CD4-positive, alpha-beta T cell treated with Interleukin-10 for 1 hour (primary cell): ENCODE measurements at regions not wholly inside any gene's neighbourhood (a gene's known extent, or its start where the extent isn't known, plus 50 kb on each side); places are given as distances from the start of the nearest gene placed in this dataset.

Source experiments
- DNase-seq: peaks from one replicate; pipeline ENCODE4 v3.0.0-alpha.2; 2020

GRCh38 chr1:4500441-4500840 is 154.0 kb upstream of the AJAP1 start:
- DNase-seq = no peak

GRCh38 chr1:4506591-4506990 is 147.8 kb upstream of the AJAP1 start:
- no peak for DNase-seq

- DNase-seq = no peak
Observed at GRCh38 chr1:4509206-4509605, 145.2 kb upstream of the AJAP1 start.

- no peak for DNase-seq
Observed at GRCh38 chr1:4510276-4510691, 144.1 kb upstream of the AJAP1 start.

- no peak for DNase-seq
Observed at GRCh38 chr1:4511374-4511773, 143.0 kb upstream of the AJAP1 start.

- DNase-seq = no peak
Observed at GRCh38 chr1:4512636-4513035, 141.8 kb upstream of the AJAP1 start.

GRCh38 chr1:4513685-4514084 is 140.7 kb upstream of the AJAP1 start:
- no peak for DNase-seq

GRCh38 chr1:4515727-4516289 is 138.6 kb upstream of the AJAP1 start:
- DNase-seq = no peak

GRCh38 chr1:4516596-4516995 is 137.8 kb upstream of the AJAP1 start:
- DNase-seq = no peak

GRCh38 chr1:4517186-4517954 is 137.0 kb upstream of the AJAP1 start:
- no peak for DNase-seq

GRCh38 chr1:4518621-4519020 is 135.8 kb upstream of the AJAP1 start:
- no peak for DNase-seq

- no peak for DNase-seq
Observed at GRCh38 chr1:4519954-4520353, 134.5 kb upstream of the AJAP1 start.

GRCh38 chr1:4523551-4523950 is 130.9 kb upstream of the AJAP1 start:
- no peak for DNase-seq

- DNase-seq = no peak
Observed at GRCh38 chr1:4526747-4527146, 127.7 kb upstream of the AJAP1 start.

GRCh38 chr1:4527819-4528218 is 126.6 kb upstream of the AJAP1 start:
- DNase-seq = no peak

GRCh38 chr1:4528590-4528989 is 125.8 kb upstream of the AJAP1 start:
- DNase-seq = no peak

- no peak for DNase-seq
Observed at GRCh38 chr1:4529446-4530165, 124.8 kb upstream of the AJAP1 start.

- DNase-seq = no peak
Observed at GRCh38 chr1:4530166-4530785, 124.1 kb upstream of the AJAP1 start.

GRCh38 chr1:4531842-4532241 is 122.6 kb upstream of the AJAP1 start:
- no peak for DNase-seq

- no peak for DNase-seq
Observed at GRCh38 chr1:4532656-4533055, 121.8 kb upstream of the AJAP1 start.

GRCh38 chr1:4546911-4547310 is 107.5 kb upstream of the AJAP1 start:
- no peak for DNase-seq

GRCh38 chr1:4549930-4550329 is 104.5 kb upstream of the AJAP1 start:
- DNase-seq = no peak

- DNase-seq = no peak
Observed at GRCh38 chr1:4550941-4551340, 103.5 kb upstream of the AJAP1 start.

GRCh38 chr1:4551706-4552105 is 102.7 kb upstream of the AJAP1 start:
- no peak for DNase-seq
